CD4-positive, alpha-beta T cell treated with Interleukin-4 for 4 hours (primary cell): ENCODE measurements at regions not wholly inside any gene's neighbourhood (a gene's known extent, or its start where the extent isn't known, plus 50 kb on each side); places are given as distances from the start of the nearest gene placed in this dataset.
"Not testable (repeated sequence)": the region's sequence is repeated elsewhere in the genome, so short reads cannot be mapped to it uniquely, and the experiment has no call there.

ENCODE experiments used
- DNase-seq: peaks from one replicate; pipeline ENCODE4 v3.0.0-alpha.2; 2020

DNA sequence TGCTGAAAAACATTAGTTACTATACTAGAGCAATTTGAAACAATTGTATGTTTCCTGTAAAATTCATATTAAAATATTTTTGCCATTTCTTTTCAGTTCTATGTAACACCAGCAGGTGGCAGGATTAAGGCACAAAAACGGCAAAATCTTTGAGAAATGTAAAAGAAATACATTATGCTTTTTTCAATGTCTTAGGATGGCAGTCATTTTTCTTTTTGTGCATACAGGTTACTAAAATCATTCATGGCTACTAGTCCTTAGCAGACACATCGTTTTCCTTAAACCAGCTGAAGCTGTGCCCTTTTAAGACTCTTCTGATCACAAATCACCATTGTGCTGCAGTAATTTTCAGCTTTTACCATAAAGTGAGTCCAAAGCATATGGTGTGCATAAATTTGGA lies 800.7 kb upstream of the SLITRK5 start:
- DNase-seq, result no peak

DNA sequence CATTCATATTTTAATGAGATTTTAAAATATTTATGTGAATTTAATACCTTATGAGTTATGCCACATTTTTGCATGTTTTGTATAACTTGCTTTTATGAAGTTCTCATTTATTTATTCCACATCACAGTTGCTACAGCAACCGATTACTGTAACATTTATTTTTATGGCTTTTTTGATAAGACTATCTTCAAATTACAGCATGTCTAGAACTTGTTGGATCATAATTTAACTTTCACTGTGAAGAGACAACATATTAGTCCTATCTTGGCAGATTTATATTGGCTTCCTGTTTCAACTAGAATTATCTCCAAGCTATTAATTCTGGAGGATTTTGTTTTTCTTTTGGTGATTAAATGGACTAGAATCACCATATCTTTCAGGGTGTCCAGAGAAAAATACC lies 793.7 kb upstream of the SLITRK5 start:
- no peak for DNase-seq

DNA sequence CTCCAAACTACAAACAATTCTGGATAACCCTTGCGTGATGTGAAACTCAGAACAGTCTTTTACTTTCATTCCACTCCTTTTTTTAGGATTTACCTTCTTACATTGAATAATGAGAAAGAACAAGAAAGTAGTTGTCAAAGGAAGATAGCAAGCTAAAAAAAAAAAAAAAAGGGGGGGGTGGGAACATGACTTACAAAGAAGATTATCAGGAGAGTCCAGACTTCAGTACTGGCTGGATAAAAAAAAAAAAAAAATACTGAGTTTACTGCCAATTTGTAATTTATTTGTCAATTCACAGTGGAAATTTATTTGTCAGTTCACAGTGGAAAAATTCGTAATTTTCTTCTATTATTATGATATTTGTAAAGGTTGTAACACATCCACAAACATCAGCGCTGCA lies 792.4 kb upstream of the SLITRK5 start:
- no peak for DNase-seq

DNA sequence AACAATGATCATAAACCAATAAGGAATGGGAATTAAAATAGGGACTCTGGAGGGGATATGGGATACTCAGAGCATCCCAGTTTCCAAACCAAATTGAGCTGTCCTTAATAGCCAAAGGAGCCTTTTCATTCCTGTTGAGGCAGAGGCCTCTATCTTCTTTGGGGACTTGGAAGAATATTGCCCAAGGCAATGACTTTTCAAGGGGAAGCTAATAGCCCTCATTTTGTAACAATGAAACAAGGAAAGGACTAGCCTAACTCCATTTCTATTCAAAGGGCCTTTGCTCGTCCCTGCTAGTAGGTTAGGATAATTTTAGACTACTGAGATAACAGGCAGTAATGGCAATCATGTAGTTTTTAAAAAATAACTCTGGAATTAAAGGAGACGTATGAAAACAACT lies 789.8 kb upstream of the SLITRK5 start:
- DNase-seq, result no peak

DNA sequence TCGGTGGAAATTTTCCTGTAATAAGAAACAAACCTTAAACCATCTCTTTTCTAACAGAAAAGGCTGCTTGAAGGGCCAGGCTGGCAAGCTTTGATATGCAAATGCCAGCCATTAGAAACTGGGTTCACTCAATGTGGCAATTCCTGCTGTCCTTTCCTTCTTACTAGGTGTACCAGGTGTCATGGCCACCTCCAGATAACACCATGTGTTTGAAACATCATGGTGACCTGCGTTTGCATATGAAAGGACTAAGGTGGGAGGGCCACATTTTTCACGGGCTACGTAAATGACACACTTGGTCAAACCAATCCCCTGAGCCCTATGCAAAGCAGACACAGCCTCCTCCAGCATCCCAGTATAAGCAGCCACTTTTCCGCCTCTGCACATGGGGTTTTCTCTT lies 789.1 kb upstream of the SLITRK5 start:
- DNase-seq, result no peak

DNA sequence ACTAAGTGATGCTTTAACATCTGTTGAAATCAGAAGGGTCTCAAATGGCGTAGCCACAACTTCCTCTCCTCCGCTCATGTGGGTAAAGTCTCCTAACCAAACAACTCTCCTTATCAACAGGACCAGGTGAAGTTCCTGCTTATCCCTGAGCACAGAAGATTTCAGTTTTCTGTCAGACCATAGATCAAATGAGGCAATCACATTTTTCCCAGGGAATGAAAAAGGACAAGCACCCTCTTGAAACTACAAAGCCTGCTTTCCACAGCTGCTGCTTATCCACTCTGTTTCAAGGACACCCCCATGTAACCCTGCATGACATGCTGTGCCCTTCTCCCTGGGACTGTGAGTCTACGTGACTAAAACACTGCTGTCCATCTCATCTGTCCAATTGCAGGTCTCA lies 788.3 kb upstream of the SLITRK5 start:
- no peak for DNase-seq

DNA sequence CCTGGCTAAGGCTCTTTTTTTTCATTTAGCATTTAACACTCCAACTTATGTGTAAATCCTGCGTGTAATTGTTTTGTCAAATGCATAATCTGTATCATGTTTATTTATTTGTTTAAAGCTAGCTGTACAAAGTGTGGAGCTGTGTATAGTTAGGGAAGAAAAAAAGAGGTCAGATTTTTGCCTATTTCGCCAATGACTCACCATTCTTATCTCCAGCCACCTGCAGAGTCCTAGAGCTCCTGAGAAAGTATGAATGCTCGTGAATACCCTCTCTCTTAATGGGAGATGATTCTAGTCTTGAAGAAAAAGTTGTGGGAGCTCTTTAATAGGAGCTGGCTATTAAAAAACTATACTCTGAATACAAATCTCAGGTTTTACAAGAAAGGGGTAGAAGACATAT lies 778.8 kb upstream of the SLITRK5 start:
- DNase-seq, result no peak

DNA sequence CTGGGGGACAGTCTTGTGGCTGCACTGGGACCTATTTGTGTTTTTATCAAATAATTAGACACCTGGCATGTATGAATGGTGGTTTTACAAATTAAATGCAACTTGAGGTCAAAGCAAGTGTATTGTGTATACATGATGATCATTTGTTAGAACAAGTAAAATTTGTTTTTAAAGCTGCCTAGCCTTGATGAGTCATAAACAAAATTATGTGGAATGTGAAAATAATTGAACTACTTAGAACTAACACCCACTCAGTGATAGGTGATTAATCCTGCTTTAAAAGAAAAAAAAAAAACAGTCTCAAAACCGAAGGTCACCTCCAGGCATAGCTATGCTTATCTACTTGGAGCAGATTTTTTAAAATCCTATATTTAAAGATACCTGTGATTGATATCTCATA lies 770.3 kb upstream of the SLITRK5 start:
- DNase-seq, result no peak

DNA sequence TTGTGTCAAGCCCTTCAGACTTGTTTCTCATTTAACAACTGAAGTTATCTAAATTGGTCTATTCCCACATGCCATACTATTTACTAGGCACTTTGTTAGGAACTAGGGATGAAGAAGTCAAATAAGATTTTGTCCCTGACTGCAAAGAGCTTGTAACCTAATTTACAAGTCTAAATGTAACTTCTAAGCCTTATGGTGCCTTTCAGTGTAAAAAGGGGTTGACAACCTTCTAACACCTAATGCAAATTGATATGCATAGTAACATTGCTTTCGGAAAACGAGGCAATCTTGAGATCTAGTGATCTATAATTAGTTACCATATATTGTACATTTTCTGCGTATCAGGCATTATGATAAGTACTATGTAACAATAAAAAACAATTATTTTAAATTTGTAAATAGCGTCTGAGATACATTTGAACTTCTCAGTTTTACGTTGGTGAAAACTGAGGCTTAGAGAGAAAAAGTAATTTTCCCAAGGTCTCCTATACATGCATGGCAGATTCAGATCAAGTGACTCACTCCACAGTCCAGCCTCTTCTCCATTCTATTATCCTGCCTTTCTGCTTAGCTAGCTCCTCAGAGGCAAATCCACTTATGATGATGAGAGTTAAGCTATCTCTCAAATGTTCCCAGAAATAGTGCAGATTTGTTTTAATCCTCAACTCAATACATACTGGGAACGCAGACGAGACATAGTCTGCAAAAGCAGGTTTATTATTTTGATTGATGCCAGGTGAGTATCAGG lies 764.9 kb upstream of the SLITRK5 start:
- DNase-seq, result no peak

DNA sequence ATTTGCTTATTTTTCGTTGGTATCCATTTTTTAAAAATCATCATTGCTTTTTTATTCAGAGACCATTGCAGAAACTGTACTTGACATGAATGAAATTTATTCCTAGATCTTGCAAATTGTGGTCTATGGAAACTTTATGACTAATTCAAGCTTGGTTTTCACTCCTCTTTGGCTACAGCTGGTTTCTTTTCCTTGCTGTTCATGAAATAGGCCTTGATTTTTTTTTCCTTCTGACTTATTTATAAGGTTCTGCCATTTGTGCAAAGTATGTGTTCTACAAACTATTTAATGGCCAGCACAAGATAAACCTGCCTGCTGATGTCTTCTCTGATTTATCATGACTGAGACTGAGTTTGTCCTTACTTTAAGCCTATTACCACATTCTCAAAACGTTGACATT lies 764.0 kb upstream of the SLITRK5 start:
- DNase-seq, result no peak

DNA sequence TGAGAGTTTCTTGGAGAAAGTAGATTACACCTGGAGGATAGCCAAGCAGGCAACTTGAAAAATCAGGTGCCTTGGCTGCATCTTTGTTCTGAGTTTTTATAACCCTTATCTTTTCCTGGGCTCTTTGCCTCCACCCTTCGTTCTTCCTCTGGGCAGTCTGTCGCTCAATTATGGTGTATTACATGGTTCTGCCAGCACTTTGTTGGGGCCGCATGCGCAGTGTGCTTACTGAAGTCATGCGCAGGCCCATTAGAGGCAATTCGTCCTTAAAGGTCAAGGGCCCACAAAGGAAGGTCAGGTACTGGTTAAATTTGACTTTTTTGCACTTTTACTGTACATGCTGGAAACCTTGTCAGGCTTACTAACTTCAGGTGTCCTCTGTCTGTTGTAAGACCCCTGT lies 761.9 kb upstream of the SLITRK5 start:
- DNase-seq, result no peak

DNA sequence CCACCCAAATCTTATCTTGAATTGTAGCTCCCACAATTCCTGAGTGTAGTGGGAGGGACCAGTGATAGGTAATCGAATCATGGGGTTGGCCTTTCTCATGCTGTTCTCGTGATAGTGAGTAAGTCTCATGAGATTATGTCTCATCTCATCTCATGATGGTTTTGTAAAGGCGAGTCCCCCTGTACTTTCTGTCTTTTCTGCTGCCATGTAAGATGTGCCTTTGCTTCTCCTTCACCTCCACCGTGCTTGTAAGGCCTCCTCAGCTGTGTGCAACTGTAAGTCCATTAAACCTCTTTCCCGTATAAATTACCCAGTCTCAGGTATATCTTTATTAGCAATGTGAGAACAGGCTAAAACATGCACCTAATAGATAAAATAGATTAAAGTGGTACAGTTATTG lies 756.4 kb upstream of the SLITRK5 start:
- DNase-seq, result no peak

DNA sequence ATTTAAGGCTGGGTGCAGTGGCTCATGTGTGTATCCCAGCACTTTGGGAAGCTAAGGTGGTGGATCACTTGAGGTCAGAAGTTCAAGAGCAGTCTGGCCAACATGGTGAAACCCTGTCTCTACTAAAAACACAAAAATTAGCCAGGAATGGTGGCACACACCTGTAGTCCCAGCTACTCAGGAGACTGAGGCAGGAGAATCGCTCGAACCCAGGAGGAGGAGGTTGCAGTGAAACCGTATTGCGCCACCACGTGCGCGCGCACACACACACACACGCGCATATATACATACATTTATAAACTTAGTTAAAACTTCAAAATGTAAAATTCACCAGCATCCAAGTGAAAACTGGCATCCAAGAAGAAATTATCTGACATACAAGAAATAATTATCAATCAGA lies 753.7 kb upstream of the SLITRK5 start:
- not testable (repeated sequence) for DNase-seq

DNA sequence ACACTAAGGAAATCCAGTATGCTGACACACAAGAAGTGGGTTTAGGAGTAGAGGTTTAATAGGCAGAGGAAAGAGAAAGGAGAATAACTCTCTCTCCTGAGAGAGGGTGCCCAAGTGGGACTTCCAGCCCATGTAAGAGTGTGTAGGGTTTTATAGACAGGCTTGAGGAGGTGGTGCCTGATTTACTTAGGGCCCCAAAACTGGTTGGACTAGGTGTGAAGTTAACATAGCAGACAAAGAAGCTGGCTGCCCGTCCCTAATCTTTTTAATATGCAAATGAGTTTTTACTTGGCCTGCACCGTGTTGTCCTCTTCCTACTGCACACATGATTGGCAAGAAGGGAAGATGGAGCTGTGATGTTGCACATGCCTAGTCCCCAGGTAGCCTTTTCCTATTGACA lies 752.5 kb upstream of the SLITRK5 start:
- DNase-seq, result no peak

DNA sequence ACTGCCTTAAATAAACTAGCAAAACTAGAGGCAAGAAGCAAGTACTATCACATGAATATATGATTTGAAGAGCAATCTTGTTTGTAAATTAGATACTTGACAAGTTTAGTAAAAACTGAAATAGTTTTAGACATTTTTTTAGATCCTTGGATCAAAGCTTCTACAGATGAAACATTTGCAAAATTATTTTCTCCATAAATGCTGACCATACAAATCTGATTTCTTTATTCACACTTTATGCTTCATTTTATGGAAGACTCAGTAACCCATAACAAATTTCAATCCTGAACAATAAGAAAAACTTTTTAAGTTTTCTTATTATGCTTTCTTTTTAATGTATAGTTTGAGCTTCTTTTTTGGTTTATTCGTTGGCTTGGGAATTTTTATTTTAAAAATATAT lies 750.2 kb upstream of the SLITRK5 start:
- DNase-seq, result no peak

DNA sequence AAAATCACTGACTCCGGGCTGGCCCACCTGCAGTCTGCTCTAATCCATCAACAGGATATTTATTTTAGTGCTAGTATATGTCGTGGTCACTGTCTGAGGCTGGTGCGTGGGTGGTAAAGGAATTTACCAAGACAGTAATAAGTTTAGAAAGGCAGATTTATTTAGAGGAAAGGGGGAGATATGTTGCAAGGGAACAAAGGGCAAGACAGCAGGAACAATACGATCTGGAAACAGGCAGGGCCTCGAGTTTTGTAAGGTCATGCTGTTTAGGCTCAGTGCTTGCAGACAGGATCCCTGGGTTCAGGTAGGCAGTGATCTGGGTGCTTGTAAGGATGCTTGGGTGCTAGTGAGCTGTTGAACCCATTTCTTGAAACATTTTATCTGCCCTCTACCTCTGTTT lies 748.2 kb upstream of the SLITRK5 start:
- no peak for DNase-seq

DNA sequence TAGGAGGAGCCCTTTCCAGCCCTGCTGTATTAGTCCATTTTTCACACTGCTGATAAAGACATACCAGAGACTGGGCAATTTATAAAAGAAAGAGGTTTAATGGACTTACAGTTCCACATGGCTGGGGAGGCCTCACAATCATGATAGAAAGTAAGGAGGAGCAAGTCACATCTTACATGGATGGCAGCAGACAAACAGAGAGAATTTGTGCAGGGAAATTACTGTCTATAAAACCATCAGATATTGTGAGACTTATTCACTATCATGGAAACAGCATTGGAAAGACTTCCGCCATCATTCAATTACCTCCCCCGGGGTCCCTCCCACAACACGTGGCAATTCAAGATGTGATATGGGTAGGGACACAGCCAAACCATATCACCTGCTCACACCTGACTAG lies 744.3 kb upstream of the SLITRK5 start:
- not testable (repeated sequence) for DNase-seq

DNA sequence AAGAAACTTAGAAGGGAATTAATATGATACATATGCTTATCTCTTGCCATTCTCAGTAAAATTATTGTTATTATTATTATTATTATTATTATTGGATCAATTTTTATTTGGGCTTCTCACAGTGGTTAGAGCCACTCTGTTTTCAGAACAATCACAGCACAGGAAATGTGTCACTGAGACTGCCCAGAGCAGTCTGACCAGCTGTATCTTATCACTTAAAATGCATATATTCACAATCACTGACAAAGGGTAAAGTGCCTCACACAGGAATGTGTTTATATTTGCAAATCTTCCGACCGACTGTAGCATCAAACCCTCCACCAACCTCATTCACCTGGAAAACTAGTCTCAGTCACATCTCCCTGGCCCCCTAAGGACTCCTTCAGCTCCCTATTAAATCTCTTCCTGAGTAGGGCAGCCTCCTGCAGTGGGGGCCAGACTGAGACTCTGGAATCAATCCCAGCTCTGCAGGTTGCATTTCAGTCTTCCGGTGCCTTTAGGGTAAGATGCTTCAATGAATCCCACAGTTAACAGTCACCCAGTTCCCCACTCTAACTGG lies 738.3 kb upstream of the SLITRK5 start:
- DNase-seq, result no peak

DNA sequence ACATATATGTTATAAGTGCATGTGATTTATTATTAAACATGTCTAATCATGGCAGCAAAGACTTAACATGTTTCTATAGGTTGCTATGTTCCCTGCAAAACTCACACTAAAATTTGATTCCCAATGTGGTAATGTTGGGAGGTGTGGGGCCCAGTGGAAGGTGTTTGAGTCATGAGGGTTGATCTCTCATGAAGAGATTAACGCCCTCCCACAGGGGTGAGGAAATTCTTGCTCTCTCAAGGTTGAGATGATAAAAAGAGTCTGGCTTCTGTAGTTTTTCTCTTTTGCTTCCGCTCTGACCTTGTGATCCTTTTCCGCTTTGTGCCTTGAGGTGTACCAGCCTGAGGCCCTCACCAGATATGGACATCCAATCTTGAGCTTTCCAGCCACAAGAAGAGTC lies 737.5 kb upstream of the SLITRK5 start:
- DNase-seq, result no peak

DNA sequence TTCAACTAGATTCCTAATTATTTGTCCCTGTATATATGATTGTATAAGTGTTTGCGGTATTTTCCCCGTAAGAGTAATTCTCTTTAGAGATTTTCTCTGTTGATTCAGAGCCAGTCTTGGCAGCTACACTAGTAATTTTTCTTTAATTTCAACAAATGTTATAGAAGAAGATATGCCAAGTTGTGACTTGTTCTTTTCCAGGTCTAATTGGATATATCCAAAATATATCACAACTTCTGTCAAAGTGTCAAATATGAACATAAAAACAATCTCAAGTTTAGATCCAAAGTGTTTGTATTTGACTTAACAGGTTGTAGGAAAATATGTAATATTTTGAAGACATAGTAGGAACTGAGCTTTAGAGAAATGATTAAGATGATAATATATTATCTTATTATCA lies 733.9 kb upstream of the SLITRK5 start:
- no peak for DNase-seq

DNA sequence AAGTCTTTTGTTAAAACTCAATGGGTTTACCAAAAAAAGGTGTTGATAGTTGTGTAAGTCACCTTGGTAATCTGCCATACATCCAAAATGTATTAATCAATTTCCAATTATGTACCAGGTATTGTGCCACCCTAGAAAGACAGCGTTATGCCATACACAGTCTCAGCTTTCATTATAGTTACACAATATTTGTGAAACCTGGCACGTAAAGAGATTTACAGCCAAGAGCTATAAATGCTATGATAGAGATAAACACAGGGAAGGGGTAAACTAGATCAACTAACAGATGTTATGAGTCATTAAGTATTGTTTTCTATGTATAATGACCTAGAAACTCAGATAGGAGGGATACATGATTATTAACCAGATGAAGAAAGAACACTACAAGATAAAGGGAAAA lies 725.6 kb upstream of the SLITRK5 start:
- DNase-seq, result no peak

DNA sequence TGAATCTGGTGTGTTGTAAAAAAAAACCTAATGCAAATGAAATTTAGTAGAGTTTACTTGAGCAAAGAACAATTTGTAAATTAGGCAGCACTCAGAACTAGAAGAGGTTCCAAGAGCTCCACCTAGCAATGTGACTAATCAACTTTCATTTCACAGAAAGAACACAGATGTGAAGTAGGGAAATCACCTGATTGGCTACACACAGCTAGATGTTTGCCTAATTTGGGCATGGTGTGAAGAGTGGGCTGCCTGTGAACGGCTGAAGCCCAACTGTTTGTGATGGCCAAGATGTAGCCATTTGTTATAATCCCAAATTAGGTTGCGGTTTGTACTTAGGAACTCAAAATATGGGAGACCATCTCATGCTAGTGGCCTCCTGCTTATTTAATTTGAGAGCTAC lies 724.4 kb upstream of the SLITRK5 start:
- DNase-seq, result no peak

DNA sequence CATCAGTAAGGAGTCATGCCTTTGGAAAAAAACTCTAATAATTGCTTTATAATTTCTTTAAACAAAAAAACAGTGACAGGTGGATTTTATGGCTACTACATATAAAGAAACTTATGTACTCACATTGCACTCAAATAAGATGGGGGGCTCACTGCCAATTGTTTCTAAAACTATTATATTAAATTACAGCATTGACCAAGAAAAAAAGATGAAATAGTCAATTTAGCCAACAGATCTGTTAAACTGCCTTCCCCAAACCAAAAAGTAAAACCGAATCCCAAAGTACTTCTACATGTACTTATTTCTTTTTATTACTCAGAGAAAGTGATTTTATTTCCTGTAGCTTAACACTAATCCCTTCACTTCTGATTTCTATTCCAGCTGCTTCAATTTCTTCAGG lies 716.8 kb upstream of the SLITRK5 start:
- no peak for DNase-seq

DNA sequence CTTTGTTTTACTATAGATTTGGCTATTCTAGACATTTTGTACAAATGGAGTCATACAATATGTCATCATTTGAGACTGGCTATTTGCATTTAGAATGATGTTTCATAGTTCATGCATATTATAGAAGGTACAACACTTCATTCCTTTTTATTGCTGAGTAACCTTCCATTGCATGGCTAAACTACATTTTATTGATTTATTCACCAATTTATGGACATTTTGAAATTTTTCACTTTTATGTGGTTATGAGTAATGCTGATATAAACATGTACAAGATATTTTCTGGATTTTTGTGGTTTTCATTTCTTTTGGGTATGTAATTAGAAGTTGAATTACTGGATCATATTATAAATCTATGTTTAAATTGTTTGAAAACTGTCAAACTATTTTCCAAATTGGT lies 710.3 kb upstream of the SLITRK5 start:
- DNase-seq, result no peak

DNA sequence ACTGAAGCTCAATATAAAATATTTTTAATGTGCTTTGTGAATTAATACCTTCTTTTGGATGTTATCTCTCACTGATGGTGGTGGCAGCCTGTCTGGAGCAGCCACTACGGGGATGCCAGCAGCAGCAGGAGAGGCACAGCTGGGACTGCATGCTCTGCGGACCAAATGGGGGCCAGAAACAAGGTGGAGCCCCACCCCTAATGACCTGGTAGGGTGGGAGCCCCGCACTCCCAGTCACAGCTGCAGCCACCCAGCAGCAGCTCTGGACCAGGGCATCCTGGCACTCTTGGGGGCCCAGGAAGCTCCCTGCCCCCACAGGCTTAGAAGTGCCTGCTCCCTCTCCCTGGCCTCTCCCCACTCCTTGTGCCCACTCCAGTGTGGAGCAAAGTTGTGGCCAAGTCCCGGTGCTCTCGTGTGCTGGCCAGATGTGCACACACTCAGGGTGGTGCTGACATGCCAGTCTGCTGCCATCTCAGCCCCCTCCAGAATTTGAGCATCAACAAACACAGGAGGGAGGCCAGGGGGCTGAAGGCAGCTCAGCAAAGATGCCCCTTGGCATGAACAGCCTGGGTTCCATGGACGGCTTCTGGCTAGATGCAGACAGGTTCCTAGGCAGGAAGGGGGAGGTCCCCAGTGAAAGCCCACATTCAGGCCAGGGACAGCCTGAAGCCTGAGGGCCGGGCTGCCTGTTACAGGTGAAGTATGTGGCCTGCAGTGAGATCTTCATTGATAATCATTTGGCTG lies 696.7 kb upstream of the SLITRK5 start:
- no peak for DNase-seq
